HCT116 (cell line): ENCODE measurements at regions not wholly inside any gene's neighbourhood (a gene's known extent, or its start where the extent isn't known, plus 50 kb on each side); places are given as distances from the start of the nearest gene placed in this dataset.

Source experiments
- CBX3 ChIP-seq: IDR thresholded peaks from 2 replicates; pipeline ENCODE4 v1.6.1; 2012; ENCODE audit warnings: low read depth
- CEBPB ChIP-seq: IDR thresholded peaks from 2 replicates; pipeline ENCODE4 v1.6.1; 2012; ENCODE audit warnings: low read depth
- EZH2phosphoT487 ChIP-seq: fragments of 200-600 bp; IDR thresholded peaks from 2 replicates; pipeline ENCODE4 v1.6.1; 2018; ENCODE audit warnings: antibody characterized with exemption, borderline replicate concordance
- POLR2A ChIP-seq: IDR thresholded peaks from 2 replicates; pipeline ENCODE4 v1.7.0; 2011; ENCODE audit warnings: borderline replicate concordance; ENCODE audit not compliant: insufficient read depth, insufficient read length; ENCODE audit errors: extremely low read depth
- RAD21 ChIP-seq: IDR thresholded peaks from 2 replicates; pipeline ENCODE4 v1.6.1; 2012; ENCODE audit warnings: low read depth, mild to moderate bottlenecking
- SIN3A ChIP-seq: IDR thresholded peaks from 2 replicates; pipeline ENCODE4 v1.6.1; 2012; ENCODE audit warnings: low read depth
- TCF7L2 ChIP-seq: IDR thresholded peaks from 2 replicates; pipeline ENCODE4 v1.7.0; 2011; ENCODE audit warnings: borderline replicate concordance, inconsistent platforms; ENCODE audit not compliant: insufficient read depth, insufficient read length; ENCODE audit errors: extremely low read depth
- YY1 ChIP-seq: IDR thresholded peaks from 2 replicates; pipeline ENCODE4 v1.6.1; 2011; ENCODE audit warnings: low read length, low read depth, moderate library complexity, mild to moderate bottlenecking; ENCODE audit not compliant: insufficient replicate concordance; ENCODE audit errors: extremely low read depth
- TF ChIP-seq, protein P1 (sequence below), 3 experiments: fragments of 200-600 bp in 1 of 3; sonication (generic) in 1 of 3; IDR thresholded peaks in 2 of 3; conservative IDR thresholded peaks in 1 of 3; 2 replicates each; pipeline ENCODE4 v1.5.1; 2012 to 2017; ENCODE audit warnings: low read depth in 2 of 3, low read length in 2 of 3, antibody characterized with exemption in 1 of 3, borderline replicate concordance in 1 of 3, control low read depth in 1 of 3, mild to moderate bottlenecking in 1 of 3, mixed read lengths in 1 of 3, mixed run types in 1 of 3, moderate library complexity in 1 of 3; ENCODE audit not compliant: insufficient read depth in 1 of 3
- TF ChIP-seq, protein P2 (sequence below): IDR thresholded peaks from 2 replicates; pipeline ENCODE4 v1.6.1; 2011; ENCODE audit warnings: mild to moderate bottlenecking, low read length, moderate library complexity; ENCODE audit not compliant: insufficient replicate concordance; ENCODE audit errors: extremely low read depth
- TF ChIP-seq, protein P3 (sequence below): IDR thresholded peaks from 2 replicates; pipeline ENCODE4 v1.6.1; 2012
- TF ChIP-seq, protein P4 (sequence below): IDR thresholded peaks from 2 replicates; pipeline ENCODE4 v1.6.1; 2012
- TF ChIP-seq, protein P5 (sequence below): IDR thresholded peaks from 2 replicates; pipeline ENCODE4 v1.6.1; 2012; ENCODE audit warnings: low read depth

DNA sequence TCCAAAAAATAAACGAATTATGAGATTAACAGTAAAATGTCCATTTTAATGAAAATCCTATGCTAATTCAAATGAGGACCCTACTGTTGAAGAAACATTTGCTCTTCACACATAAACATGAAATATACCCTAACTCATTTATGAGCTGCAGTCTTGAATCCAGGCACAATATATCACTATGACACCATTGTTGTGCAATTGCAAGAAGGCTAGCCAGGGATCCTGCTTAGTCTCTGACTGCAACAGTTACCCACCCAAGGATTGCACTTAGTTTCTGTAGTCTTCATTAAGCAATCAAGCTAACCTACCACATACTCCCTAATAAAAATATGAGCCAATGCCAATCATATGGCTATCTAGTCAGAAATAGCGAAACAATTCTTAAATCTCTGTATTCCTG is 981.0 kb upstream of the FAT3 start:
- TF ChIP-seq, protein P1, sequence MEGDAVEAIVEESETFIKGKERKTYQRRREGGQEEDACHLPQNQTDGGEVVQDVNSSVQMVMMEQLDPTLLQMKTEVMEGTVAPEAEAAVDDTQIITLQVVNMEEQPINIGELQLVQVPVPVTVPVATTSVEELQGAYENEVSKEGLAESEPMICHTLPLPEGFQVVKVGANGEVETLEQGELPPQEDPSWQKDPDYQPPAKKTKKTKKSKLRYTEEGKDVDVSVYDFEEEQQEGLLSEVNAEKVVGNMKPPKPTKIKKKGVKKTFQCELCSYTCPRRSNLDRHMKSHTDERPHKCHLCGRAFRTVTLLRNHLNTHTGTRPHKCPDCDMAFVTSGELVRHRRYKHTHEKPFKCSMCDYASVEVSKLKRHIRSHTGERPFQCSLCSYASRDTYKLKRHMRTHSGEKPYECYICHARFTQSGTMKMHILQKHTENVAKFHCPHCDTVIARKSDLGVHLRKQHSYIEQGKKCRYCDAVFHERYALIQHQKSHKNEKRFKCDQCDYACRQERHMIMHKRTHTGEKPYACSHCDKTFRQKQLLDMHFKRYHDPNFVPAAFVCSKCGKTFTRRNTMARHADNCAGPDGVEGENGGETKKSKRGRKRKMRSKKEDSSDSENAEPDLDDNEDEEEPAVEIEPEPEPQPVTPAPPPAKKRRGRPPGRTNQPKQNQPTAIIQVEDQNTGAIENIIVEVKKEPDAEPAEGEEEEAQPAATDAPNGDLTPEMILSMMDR (IDR thresholded peaks at IDR 0.05 in 2 of 3, conservative IDR thresholded peaks at IDR 0.05 in 1 of 3; ENCODE audit: borderline replicate concordance in 1 of 3, insufficient read depth in 1 of 3, low read depth in 2 of 3, low read length in 2 of 3): no peak
- TF ChIP-seq POLR2A: no peak
- no peak for TF ChIP-seq TCF7L2
- TF ChIP-seq EZH2phosphoT487: no peak
- no peak for TF ChIP-seq CBX3
- TF ChIP-seq, protein P2, sequence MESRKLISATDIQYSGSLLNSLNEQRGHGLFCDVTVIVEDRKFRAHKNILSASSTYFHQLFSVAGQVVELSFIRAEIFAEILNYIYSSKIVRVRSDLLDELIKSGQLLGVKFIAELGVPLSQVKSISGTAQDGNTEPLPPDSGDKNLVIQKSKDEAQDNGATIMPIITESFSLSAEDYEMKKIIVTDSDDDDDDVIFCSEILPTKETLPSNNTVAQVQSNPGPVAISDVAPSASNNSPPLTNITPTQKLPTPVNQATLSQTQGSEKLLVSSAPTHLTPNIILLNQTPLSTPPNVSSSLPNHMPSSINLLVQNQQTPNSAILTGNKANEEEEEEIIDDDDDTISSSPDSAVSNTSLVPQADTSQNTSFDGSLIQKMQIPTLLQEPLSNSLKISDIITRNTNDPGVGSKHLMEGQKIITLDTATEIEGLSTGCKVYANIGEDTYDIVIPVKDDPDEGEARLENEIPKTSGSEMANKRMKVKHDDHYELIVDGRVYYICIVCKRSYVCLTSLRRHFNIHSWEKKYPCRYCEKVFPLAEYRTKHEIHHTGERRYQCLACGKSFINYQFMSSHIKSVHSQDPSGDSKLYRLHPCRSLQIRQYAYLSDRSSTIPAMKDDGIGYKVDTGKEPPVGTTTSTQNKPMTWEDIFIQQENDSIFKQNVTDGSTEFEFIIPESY: no peak
- no peak for TF ChIP-seq YY1
- TF ChIP-seq, protein P3, sequence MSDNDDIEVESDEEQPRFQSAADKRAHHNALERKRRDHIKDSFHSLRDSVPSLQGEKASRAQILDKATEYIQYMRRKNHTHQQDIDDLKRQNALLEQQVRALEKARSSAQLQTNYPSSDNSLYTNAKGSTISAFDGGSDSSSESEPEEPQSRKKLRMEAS: no peak
- no peak for TF ChIP-seq SIN3A
- no peak for TF ChIP-seq RAD21
- TF ChIP-seq, protein P4, sequence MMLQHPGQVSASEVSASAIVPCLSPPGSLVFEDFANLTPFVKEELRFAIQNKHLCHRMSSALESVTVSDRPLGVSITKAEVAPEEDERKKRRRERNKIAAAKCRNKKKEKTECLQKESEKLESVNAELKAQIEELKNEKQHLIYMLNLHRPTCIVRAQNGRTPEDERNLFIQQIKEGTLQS: no peak
- TF ChIP-seq CEBPB: no peak
- TF ChIP-seq, protein P5, sequence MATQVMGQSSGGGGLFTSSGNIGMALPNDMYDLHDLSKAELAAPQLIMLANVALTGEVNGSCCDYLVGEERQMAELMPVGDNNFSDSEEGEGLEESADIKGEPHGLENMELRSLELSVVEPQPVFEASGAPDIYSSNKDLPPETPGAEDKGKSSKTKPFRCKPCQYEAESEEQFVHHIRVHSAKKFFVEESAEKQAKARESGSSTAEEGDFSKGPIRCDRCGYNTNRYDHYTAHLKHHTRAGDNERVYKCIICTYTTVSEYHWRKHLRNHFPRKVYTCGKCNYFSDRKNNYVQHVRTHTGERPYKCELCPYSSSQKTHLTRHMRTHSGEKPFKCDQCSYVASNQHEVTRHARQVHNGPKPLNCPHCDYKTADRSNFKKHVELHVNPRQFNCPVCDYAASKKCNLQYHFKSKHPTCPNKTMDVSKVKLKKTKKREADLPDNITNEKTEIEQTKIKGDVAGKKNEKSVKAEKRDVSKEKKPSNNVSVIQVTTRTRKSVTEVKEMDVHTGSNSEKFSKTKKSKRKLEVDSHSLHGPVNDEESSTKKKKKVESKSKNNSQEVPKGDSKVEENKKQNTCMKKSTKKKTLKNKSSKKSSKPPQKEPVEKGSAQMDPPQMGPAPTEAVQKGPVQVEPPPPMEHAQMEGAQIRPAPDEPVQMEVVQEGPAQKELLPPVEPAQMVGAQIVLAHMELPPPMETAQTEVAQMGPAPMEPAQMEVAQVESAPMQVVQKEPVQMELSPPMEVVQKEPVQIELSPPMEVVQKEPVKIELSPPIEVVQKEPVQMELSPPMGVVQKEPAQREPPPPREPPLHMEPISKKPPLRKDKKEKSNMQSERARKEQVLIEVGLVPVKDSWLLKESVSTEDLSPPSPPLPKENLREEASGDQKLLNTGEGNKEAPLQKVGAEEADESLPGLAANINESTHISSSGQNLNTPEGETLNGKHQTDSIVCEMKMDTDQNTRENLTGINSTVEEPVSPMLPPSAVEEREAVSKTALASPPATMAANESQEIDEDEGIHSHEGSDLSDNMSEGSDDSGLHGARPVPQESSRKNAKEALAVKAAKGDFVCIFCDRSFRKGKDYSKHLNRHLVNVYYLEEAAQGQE: no peak
